ENCODE measurements at regions not wholly inside any gene's neighbourhood (a gene's known extent, or its start where the extent isn't known, plus 50 kb on each side); places are given as distances from the start of the nearest gene placed in this dataset.
A peak's percentile ranks its signal among the peaks of the same experiment; 100 is the strongest.

- H3K4me3 Mint-ChIP-seq (ENCODE audit: unreplicated experiment), result no peak overlapping the region
- H3K4me1 Mint-ChIP-seq (ENCODE audit: unreplicated experiment), result no peaks in the 10 kb centered on the region
- TF ChIP-seq, protein P1, sequence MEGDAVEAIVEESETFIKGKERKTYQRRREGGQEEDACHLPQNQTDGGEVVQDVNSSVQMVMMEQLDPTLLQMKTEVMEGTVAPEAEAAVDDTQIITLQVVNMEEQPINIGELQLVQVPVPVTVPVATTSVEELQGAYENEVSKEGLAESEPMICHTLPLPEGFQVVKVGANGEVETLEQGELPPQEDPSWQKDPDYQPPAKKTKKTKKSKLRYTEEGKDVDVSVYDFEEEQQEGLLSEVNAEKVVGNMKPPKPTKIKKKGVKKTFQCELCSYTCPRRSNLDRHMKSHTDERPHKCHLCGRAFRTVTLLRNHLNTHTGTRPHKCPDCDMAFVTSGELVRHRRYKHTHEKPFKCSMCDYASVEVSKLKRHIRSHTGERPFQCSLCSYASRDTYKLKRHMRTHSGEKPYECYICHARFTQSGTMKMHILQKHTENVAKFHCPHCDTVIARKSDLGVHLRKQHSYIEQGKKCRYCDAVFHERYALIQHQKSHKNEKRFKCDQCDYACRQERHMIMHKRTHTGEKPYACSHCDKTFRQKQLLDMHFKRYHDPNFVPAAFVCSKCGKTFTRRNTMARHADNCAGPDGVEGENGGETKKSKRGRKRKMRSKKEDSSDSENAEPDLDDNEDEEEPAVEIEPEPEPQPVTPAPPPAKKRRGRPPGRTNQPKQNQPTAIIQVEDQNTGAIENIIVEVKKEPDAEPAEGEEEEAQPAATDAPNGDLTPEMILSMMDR (IDR thresholded peaks at IDR 0.05; ENCODE audit: unreplicated experiment), result peak; percentile 12
- no peak overlapping the region for H3K27ac Mint-ChIP-seq (ENCODE audit: unreplicated experiment)
- peak; percentile 22 for DNase-seq (ENCODE audit: low spot score)
- H3K9me3 Mint-ChIP-seq (ENCODE audit: unreplicated experiment), result no peaks in the 10 kb centered on the region
- H3K27me3 Mint-ChIP-seq (ENCODE audit: unreplicated experiment), result no peaks in the 10 kb centered on the region
- no peaks in the 10 kb centered on the region for H3K36me3 Mint-ChIP-seq (ENCODE audit: low read depth, unreplicated experiment)
These were observed 1128.7 kb downstream of the AMY1C start for GRCh38 chr1:104878203-104878909.

- H3K4me1 Mint-ChIP-seq (ENCODE audit: unreplicated experiment), result no peaks in the 10 kb centered on the region
- DNase-seq (ENCODE audit: low spot score), result no peak
- no peak overlapping the region for H3K27ac Mint-ChIP-seq (ENCODE audit: unreplicated experiment)
- TF ChIP-seq, protein P1 (IDR thresholded peaks at IDR 0.05; ENCODE audit: unreplicated experiment), result no peak
- no peaks in the 10 kb centered on the region for H3K27me3 Mint-ChIP-seq (ENCODE audit: unreplicated experiment)
- H3K4me3 Mint-ChIP-seq (ENCODE audit: unreplicated experiment), result no peak overlapping the region
- H3K36me3 Mint-ChIP-seq (ENCODE audit: low read depth, unreplicated experiment), result no peaks in the 10 kb centered on the region
- no peaks in the 10 kb centered on the region for H3K9me3 Mint-ChIP-seq (ENCODE audit: unreplicated experiment)
These were observed 1135.2 kb downstream of the AMY1C start for GRCh38 chr1:104884939-104885338.

DNA sequence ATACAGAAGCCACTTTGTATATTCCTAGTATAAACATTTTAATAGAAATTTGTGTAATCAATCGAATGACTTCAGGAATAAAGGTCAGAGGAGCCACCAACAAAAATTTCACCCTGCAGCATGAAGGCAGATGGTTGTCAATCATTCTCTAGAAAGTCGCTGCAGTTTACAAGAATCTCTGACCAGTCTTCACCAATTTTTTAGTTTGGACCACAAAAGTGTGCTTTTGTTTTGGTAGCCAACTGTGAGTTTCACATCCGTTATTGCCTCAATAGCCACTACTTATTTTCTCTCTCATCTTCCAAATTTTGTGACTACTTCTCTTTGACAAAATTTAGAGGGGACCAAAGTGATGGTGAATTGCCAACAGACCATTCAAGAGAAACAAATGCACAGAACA lies 1155.6 kb downstream of the AMY1C start:
- Mint-ChIP-seq H3K9me3 (ENCODE audit: unreplicated experiment) (no peaks in the 10 kb centered on the region), H3K36me3 (ENCODE audit: low read depth, unreplicated experiment) (no peaks in the 10 kb centered on the region), H3K4me3 (ENCODE audit: unreplicated experiment) (no peak overlapping the region), H3K27me3 (ENCODE audit: unreplicated experiment) (no peaks in the 10 kb centered on the region), H3K4me1 (ENCODE audit: unreplicated experiment) (no peaks in the 10 kb centered on the region), H3K27ac (ENCODE audit: unreplicated experiment) (no peak overlapping the region)
- TF ChIP-seq, protein P1 (IDR thresholded peaks at IDR 0.05; ENCODE audit: unreplicated experiment), result no peak
- DNase-seq (ENCODE audit: low spot score), result no peak

GRCh38 chr1:104906141-104906540 lies 1156.4 kb downstream of the AMY1C start:
- Mint-ChIP-seq H3K4me1 (ENCODE audit: unreplicated experiment) (no peaks in the 10 kb centered on the region), H3K27ac (ENCODE audit: unreplicated experiment) (peak overlapping the region; percentile 25), H3K36me3 (ENCODE audit: low read depth, unreplicated experiment) (no peaks in the 10 kb centered on the region), H3K4me3 (ENCODE audit: unreplicated experiment) (no peak overlapping the region), H3K27me3 (ENCODE audit: unreplicated experiment) (no peaks in the 10 kb centered on the region), H3K9me3 (ENCODE audit: unreplicated experiment) (no peaks in the 10 kb centered on the region)
- DNase-seq (ENCODE audit: low spot score), result no peak
- TF ChIP-seq, protein P1 (IDR thresholded peaks at IDR 0.05; ENCODE audit: unreplicated experiment), result no peak

GRCh38 chr1:104919188-104919587 lies 1169.5 kb downstream of the AMY1C start:
- Mint-ChIP-seq H3K36me3 (ENCODE audit: low read depth, unreplicated experiment) (no peaks in the 10 kb centered on the region), H3K27ac (ENCODE audit: unreplicated experiment) (no peak overlapping the region), H3K27me3 (ENCODE audit: unreplicated experiment) (peaks cover 3% of the 10 kb centered on the region), H3K9me3 (ENCODE audit: unreplicated experiment) (no peaks in the 10 kb centered on the region), H3K4me1 (ENCODE audit: unreplicated experiment) (no peaks in the 10 kb centered on the region), H3K4me3 (ENCODE audit: unreplicated experiment) (no peak overlapping the region)
- DNase-seq (ENCODE audit: low spot score), result no peak
- TF ChIP-seq, protein P1 (IDR thresholded peaks at IDR 0.05; ENCODE audit: unreplicated experiment), result no peak
